ENCODE measurements at regions not wholly inside any gene's neighbourhood (a gene's known extent, or its start where the extent isn't known, plus 50 kb on each side); places are given as distances from the start of the nearest gene placed in this dataset.

DNA sequence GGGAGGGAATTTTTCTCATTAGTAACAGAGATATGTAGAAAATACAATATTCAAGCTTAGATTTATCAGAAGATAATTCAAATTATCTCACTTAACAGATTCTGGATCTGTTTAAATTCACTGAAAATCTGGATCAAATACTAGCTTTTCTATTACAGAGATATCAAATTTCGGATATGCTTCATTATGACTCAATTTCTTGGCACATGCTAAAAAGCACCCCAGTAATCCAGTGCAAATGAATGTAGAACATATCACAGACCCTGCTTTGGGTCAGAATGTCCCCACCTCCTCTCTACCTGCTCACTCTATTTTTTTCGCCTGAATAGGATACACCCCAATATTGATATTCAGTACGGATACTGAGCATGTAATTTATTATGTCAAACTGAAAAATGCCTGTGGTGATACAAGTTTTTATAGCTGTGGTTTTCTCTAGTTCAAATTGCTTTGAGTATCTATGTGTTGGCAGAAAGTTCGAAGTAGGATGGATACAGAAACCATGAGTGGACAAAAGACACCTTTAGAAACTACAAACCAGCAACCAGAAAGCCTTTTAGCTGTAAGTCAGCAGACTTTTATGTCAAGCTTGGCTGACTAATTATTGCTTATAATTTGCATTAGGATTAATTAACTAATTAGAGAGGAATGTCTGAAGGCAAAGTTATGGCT is 290.0 kb downstream of the TFAP2B start:
- Histone ChIP-seq H3K4me3 (ENCODE audit: control extremely low read depth in 1 of 5, extremely low read depth in 1 of 5, insufficient read depth in 1 of 5, low read depth in 2 of 5, low read length in 4 of 5) (no peak overlapping the region), H3K4me1 (ENCODE audit: control insufficient read depth in 2 of 2, insufficient read depth in 2 of 2, low read length in 2 of 2) (no peaks in the 10 kb centered on the region), H4K20me1 (ENCODE audit: control insufficient read depth, insufficient read depth, low read length, poor library complexity, severe bottlenecking) (no peaks in the 10 kb centered on the region), H3K9me3 (ENCODE audit: control extremely low read depth in 1 of 3, control insufficient read depth in 2 of 3, insufficient read depth in 1 of 3, low read length in 2 of 3) (no peaks in the 10 kb centered on the region), H3K9ac (ENCODE audit: low read length) (no peak overlapping the region), H3K27me3 (replicated peaks in 1 of 4; ENCODE audit: control extremely low read depth in 1 of 4, control insufficient read depth in 3 of 4, insufficient read depth in 4 of 4, low read length in 3 of 4) (no peaks in the 10 kb centered on the region), H2AFZ (ENCODE audit: insufficient read depth, low read depth, low read length, poor library complexity, severe bottlenecking) (no peak overlapping the region), H3K79me2 (ENCODE audit: control insufficient read depth, insufficient read depth, low read length) (no peaks in the 10 kb centered on the region), H3K4me2 (replicated peaks; ENCODE audit: low read depth, low read length, poor library complexity, severe bottlenecking) (no peak overlapping the region), H3K36me3 (replicated peaks in 1 of 2; ENCODE audit: control extremely low read depth in 1 of 2, control insufficient read depth in 1 of 2, extremely low read depth in 1 of 2, insufficient read depth in 2 of 2, low read length in 1 of 2) (no peaks in the 10 kb centered on the region), H3K27ac (ENCODE audit: low read length in 2 of 2) (no peak overlapping the region)
- no CpG with 5 or more reads among the region's 4 CpGs for WGBS (ENCODE audit: insufficient coverage)
- no peak overlapping the region for H3K27ac Mint-ChIP-seq
- H3K9me3 Mint-ChIP-seq (ENCODE audit: insufficient read depth): no peaks in the 10 kb centered on the region
- ChIA-PET POLR2A (no interaction called here), CTCF (no interaction called here)
- DNase-seq (no peak), ATAC-seq (ENCODE audit: low read depth) (no peak)
- no peaks in the 10 kb centered on the region for H3K27me3 Mint-ChIP-seq
- intact Hi-C loops (cut with micrococcal nuclease): no loop called here
- TF ChIP-seq, protein P1, sequence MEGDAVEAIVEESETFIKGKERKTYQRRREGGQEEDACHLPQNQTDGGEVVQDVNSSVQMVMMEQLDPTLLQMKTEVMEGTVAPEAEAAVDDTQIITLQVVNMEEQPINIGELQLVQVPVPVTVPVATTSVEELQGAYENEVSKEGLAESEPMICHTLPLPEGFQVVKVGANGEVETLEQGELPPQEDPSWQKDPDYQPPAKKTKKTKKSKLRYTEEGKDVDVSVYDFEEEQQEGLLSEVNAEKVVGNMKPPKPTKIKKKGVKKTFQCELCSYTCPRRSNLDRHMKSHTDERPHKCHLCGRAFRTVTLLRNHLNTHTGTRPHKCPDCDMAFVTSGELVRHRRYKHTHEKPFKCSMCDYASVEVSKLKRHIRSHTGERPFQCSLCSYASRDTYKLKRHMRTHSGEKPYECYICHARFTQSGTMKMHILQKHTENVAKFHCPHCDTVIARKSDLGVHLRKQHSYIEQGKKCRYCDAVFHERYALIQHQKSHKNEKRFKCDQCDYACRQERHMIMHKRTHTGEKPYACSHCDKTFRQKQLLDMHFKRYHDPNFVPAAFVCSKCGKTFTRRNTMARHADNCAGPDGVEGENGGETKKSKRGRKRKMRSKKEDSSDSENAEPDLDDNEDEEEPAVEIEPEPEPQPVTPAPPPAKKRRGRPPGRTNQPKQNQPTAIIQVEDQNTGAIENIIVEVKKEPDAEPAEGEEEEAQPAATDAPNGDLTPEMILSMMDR (IDR thresholded peaks at IDR 0.05): no peak
- TF ChIP-seq EZH2 (IDR thresholded peaks at IDR 0.05; ENCODE audit: borderline replicate concordance, insufficient read depth, low read depth, low read length, poor library complexity, severe bottlenecking): no peak
- no peaks in the 10 kb centered on the region for H3K4me1 Mint-ChIP-seq
- no peak overlapping the region for H3K4me3 Mint-ChIP-seq

DNA sequence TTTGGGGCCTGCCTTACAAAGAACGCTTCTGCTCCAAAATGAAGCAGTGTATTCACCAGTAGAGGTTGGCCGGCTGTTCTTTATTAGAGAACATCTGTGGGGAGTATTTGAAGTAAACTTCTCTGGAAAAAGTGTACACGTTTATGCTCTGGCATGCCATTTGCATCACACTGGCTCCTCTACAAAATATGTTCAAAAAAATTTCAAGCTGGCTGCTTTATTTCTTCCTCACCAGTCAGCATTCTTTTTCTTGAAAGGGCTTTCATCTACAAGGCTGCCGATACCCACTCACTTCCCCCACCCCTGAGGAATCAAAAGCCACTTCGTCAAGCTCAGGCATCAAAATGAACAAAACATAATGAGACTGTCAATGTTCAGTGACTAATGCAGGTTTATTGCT is 294.1 kb downstream of the TFAP2B start:
- no peak for TF ChIP-seq EZH2 (IDR thresholded peaks at IDR 0.05; ENCODE audit: borderline replicate concordance, insufficient read depth, low read depth, low read length, poor library complexity, severe bottlenecking)
- TF ChIP-seq, protein P1 (IDR thresholded peaks at IDR 0.05): no peak
- H3K9me3 Mint-ChIP-seq (ENCODE audit: insufficient read depth): no peaks in the 10 kb centered on the region
- no peak overlapping the region for H3K9ac ChIP-seq (ENCODE audit: low read length)
- no peaks in the 10 kb centered on the region for H3K36me3 ChIP-seq (replicated peaks in 1 of 2; ENCODE audit: control extremely low read depth in 1 of 2, control insufficient read depth in 1 of 2, extremely low read depth in 1 of 2, insufficient read depth in 2 of 2, low read length in 1 of 2)
- no peaks in the 10 kb centered on the region for H4K20me1 ChIP-seq (ENCODE audit: control insufficient read depth, insufficient read depth, low read length, poor library complexity, severe bottlenecking)
- H3K27ac ChIP-seq (ENCODE audit: low read length in 2 of 2): no peak overlapping the region
- intact Hi-C loops (cut with micrococcal nuclease): no loop called here
- peaks cover 0 to 3% (median 0%) of the 10 kb centered on the region in 3 donors for H3K9me3 ChIP-seq (ENCODE audit: control extremely low read depth in 1 of 3, control insufficient read depth in 2 of 3, insufficient read depth in 1 of 3, low read length in 2 of 3)
- H3K4me2 ChIP-seq (replicated peaks; ENCODE audit: low read depth, low read length, poor library complexity, severe bottlenecking): no peak overlapping the region
- no peak overlapping the region for H3K27ac Mint-ChIP-seq
- no peaks in the 10 kb centered on the region for H3K4me1 Mint-ChIP-seq
- DNase-seq: no peak
- ATAC-seq (ENCODE audit: low read depth): no peak
- no peaks in the 10 kb centered on the region for H3K27me3 ChIP-seq (replicated peaks in 1 of 4; ENCODE audit: control extremely low read depth in 1 of 4, control insufficient read depth in 3 of 4, insufficient read depth in 4 of 4, low read length in 3 of 4)
- no peaks in the 10 kb centered on the region for H3K4me1 ChIP-seq (ENCODE audit: control insufficient read depth in 2 of 2, insufficient read depth in 2 of 2, low read length in 2 of 2)
- WGBS (ENCODE audit: insufficient coverage): 86% methylated on average over 1 of the region's 5 CpGs
- ChIA-PET CTCF (no interaction called here), POLR2A (no interaction called here)
- no peak overlapping the region for H3K4me3 ChIP-seq (ENCODE audit: control extremely low read depth in 1 of 5, extremely low read depth in 1 of 5, insufficient read depth in 1 of 5, low read depth in 2 of 5, low read length in 4 of 5)
- no peaks in the 10 kb centered on the region for H3K27me3 Mint-ChIP-seq
- no peak overlapping the region for H3K4me3 Mint-ChIP-seq
- no peak overlapping the region for H2AFZ ChIP-seq (ENCODE audit: insufficient read depth, low read depth, low read length, poor library complexity, severe bottlenecking)
- H3K79me2 ChIP-seq (ENCODE audit: control insufficient read depth, insufficient read depth, low read length): no peaks in the 10 kb centered on the region

Measured in B cell (primary cell).